GM21423 (cell line): ENCODE measurements at regions not wholly inside any gene's neighbourhood (a gene's known extent, or its start where the extent isn't known, plus 50 kb on each side); places are given as distances from the start of the nearest gene placed in this dataset.

ENCODE experiments used
- ATAC-seq: cut with Tn5 transposase; IDR thresholded peaks from one replicate; pipeline ENCODE4 v1.9.1; 2021; ENCODE audit warnings: mild to moderate bottlenecking, moderate library complexity; ENCODE audit not compliant: unreplicated experiment

DNA sequence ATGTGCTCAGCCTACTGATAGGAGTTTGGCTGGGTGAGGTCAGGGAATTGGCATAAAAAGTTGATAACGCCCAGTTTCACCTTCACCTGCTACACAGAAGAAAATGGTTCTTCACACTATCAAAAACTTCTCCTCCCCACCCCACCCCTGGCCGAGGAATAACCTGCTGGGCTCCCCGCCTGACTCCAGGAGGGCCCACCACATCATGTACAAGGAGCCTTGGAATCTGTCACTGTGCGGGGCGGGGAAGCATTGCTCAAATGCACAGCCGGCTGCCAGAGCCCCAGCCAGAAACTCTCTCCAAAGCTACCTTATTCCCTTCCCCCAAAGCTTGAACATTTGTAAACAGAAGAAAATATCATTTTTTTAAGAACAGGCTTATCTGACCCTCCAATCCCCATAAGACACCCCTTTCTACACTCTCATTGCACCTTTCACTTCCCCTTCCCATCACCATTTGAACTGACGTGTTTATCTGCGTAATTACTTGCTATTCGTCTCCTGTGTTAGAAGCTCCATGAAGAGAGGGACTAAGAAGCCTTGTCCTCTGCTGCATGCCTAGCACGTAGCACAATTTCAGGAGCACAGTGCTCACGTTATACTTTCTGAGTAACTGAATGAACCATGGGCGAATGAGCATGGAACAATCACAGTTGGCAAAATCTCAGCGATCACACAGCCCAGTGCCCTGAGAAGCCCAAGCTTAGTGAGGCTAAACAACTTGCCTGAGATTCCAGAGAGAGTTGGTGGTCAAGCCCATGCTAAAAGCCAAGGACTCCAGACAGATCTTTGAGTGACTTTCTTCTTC is 82.9 kb downstream of the HES1 start:
- no peak for ATAC-seq

DNA sequence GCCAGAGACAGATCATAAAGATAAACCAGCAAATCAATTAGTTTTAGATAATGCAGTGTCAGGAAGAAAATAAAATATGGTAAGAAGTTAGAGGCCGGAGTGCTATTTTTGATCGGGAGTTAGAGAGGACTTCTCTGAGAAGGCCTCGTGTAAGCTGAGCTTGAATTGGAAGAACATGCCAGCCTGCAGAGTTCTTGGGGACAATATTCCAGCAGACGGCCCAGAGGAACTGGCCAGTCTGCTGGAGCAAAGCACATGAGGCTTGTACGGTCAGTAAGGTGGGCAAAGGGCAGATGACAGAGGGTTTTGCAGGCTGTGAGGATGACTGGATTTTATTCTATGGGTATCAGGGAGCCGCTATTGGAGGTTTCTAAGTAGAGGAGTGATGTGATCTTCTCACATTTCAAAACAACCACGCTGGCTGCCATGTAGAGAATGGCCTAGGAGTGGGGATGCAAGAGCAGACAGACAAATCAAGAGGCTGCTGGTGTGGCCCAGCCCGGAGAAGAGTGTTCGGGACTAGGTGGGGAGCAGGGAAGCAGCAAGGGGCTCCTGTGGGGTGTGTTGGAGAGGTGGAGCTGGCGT is 84.0 kb downstream of the HES1 start:
- ATAC-seq, result no peak

DNA sequence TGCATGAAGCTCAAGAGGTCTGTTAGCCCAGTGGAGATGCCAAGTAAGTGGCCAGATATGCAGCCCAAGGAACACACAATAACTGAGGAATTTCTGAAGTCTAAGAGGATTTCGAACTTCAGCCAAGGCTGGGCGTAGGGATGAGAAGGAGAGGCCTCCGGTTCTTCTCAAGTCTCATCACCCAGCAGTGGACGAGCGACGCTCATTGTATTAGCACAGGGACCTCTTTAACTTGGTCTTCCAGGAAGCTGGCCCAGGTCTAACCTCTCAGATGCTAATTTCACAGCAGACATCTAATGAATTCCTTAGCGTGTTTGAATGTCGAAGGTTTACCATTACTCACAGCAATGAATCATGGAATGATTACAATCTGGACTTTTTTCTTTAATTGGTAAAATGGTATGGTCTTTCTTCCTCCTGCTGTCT is 85.0 kb downstream of the HES1 start:
- ATAC-seq, result no peak

DNA sequence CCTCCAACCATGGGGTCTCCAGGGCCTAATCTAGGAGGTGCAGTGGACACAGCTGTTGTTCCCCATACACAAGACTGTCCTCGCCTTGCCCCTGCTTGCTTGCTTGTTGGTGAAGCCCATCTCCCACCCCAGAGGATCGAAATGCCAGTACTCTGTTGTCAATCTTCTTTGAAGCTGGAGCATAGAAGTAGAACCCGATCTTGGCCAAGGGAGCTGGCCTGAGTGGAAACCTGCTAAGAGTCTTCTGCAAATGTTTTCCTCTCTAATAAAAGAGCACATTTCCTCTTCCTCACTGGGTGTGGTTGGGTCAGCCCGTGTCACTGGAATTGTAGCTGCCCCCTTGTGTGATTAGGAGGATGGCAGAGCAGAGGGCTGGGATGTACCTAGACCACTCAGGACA is 85.4 kb downstream of the HES1 start:
- ATAC-seq, result no peak

DNA sequence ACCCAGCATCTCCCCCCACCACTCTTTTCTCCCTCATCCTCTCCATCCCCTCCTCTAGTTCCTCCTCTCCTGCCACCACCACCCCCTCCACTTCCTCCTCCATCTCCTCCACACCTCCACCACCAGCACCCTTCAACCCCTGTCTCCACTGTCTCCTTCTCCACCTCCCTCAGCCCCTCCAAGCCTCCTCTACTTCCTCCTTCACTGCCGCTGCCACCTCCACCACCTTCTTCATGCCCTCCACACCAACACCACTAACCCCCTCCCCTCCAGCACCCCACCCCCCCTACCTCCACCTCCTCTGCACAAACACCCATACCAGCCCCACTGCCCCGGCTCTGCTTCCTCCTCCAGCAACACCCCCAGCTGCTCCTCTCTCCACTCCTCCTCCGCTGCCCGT is 88.0 kb downstream of the HES1 start:
- ATAC-seq, result no peak

DNA sequence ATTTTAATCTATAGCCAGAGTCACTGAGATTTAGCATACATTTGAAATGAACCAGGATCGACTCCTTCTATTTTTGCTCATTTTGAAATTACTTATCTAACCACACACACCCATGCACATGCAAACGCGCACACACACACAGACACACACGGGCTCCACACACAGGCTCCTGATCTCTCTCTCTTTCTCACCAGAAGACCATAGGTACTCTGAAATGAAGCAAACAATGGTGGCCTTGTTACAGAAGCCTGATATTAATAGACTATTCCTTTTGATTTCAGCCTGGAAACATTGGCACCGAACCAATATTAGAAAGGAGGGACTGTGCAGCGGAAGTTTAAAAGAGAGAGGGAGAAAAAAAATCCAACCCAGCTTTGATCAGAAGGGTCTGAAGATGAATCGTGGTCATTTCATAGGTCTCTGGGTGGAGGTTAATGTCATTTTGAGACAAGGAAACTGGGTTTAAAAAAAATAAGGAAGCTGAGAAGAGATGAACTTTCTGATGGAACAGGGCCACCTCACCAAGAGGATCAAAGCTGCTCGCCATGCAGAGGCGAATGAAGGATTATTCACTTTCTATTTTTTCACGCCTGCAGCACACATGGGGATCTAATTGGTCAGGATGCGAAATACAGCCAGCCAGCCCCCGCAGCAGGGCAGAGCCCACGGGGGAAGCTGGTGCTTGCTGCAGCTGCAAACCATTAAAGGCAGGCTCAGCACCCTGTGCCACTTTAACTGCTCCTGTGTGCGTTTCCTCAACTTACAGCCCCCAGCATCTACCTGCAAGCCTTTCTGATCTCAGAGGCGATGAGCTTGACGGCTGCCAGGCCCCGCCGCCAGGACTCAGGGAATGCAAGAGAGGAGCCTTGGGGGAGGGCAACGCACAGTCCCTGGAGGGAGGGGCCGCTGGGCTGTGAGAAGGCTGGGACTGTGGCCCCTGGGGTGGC is 88.8 kb downstream of the HES1 start:
- ATAC-seq, result no peak

DNA sequence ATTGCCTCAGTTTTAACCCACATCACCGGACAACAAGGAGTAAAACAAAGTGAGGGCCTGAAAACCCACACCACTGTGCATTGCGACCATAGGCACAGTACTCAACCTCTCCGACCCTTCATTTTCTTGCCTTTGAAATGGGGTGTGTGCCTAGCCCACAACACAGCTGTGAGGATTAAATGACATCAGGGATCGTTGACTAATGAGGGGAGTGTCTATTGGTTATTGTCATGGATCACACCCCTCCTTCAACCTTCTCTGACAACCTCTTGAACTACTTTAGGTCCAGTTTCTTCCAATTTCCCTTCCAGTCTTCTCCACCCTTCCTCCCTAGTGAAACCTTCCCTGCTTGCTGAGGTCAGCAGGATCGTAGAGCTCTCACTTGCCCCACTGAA is 89.5 kb downstream of the HES1 start:
- no peak for ATAC-seq

DNA sequence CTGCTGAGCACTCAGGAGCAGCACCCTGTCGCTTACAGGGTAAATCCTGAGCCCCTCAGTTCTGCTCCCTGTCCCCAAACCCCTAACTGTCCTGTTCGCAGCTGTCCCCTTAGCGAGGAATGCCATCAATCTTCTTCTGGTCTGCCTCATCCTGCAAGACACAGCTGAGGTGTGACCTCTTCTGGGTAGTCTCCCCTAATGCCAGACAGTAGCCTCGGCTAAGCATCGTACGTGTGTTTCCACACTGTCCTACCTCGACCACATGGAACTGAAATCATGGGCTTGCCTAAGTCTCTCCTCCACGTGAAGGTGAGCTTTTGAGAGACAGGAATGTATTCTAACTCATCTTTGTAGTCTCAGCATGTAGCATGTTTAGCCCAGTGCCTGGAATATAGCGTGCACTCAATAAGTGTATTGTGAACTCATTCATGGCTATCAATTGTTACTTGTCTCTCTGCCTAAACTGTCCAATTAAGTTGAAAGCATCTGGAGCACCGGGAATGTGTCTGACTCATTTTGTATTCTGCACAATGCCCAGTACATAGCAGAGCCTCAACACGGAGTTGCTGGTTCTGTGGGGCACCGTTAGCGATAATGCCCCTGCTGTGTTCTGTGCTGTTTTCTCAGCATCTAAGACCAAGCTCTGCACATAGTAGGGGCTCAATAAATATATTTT is 90.2 kb downstream of the HES1 start:
- ATAC-seq, result no peak

DNA sequence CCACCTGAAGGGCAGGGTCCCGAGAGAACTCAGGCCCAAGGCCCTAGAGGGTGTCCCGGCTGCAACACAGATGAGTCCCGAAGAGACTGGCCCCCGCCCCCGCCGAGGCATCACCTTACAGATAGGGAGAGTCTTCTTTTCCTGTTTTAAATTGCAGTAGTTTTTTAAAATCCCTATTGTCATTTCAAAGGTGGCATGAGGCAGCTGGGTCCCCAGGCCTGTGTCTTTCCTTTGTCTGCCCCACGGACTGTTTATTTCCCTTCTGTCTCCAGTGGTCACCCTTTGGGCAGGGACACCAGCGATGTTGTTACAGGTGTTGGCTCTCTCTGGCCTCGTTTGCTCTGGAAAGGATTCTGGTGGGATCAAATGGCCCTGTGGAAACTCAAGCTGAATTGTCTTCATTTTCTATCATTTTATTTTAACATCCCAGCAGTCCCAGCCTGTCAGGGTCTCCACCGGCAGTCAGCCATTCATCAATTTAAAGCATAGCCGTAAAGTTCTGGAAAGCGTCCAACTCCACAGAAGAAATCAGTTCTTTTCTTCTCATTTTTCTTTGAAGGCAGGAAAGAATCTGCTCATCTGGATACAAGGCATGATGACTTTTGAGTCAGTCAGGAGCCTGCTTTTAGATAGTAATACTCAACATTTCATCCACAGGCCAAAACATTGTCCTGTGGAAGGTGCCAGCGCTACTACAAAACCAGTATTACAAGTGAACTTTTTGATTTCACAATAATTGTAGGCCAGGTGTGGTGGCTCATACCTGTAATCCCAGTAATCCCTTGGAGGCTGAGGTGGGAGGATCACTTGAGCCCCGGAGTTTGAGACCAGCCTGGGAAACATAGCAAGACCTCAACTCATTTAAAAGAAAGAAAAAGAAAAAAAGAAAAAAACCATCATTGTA is 96.2 kb downstream of the HES1 start:
- ATAC-seq, result no peak

DNA sequence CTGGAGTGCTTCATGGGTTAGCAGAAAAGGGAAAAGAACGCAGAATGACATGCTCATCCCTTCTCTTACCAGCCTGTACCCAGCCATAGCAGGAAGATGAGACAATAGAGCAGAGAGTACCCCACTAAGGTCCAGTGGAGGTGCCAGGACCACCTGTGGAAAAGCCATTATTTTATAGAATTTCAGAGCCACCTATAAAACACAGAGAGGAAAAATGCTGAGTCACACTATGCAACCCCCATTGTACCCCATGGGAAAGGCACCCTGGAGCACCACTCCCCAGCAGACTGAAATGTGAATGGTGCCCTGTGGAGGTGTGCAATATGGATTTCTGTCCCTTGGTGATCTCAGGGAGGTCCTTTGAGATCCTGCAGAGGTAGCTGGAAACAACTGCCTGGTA is 97.2 kb downstream of the HES1 start:
- no peak for ATAC-seq

DNA sequence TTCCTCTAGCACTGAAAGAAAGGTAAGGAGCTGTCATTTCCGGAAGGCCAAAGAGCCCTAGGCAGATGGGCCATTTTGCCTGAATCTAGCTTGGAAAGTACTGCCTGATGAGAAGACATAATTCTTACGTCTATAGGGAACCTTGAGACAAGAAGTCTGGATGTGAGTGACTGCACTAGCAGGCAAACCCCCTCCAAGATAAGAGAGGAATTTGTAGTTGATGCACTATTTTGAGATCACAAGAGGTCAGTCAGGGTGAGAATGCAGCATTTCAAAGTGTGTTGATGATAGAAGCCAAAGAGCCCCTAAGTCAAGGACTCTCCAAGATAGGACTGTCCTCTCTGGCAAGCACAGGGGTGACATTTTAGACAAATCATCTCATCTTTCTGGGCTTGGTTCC is 99.2 kb downstream of the HES1 start:
- no peak for ATAC-seq

DNA sequence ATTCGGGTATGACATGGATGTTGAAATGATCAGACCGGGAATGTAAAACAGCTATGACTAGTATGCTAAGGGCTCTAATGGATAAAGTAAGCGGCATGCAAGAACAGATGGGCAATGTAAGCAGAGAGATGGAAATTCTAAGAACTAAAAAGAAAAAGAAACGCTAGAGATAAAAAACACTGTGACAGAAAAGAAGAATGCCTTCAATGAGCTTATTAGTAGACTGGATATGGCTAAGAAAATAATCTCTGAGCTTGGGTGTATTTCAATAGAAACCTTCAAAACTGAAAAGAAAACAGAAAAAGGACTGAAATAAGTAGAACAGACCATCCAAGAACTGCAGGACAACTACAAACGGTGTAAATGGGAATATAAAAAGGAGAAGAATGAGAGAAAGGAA is 101.2 kb downstream of the HES1 start:
- no peak for ATAC-seq

DNA sequence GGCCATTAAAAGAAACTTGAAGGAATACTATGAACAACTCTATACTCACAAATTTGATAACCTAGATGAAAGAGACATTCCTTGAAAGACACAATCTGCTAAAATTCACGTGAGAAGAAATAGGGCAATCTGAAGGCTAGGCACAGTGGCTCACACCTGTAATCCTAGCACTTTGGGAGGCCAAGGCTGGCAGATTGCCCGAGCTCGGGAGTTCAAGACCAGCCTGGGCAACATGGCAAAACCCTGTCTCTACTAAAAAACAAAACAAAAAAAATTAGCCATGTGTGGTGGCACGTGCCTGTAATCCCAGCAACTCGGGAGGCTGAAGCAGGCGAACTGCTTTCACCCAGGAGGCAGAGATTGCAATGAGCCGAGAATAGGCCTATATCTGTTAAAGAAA is 104.8 kb downstream of the HES1 start:
- no peak for ATAC-seq

DNA sequence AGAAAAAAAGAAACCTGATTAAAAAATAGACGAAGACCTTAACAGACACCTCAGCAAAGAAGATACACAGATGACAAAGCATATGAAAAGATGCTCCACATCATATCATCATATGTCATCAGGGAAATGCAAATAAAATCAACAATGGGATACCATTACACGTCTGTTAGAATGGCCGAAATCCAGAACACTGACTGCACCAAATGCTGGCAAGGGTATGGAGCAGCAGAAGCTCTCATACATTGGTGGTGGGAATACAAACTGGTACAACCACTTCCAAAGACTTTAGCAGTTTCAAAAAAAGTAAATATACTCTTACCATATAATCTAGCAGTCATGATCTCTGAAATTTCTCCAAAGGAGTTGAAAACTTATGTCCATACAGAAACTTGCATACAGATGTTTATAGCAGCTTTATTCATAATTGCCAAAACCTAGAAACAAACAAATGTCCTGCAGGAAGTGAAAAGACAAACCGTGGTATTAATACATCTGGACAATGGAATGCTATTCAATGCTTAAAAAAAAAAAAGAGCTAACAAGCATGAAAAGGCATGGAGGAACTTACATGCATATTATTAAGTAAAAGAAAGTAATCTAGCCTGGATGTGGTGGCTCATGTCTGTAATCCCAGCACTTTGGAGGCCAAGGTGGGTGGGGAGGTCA is 107.4 kb downstream of the HES1 start:
- ATAC-seq, result no peak

DNA sequence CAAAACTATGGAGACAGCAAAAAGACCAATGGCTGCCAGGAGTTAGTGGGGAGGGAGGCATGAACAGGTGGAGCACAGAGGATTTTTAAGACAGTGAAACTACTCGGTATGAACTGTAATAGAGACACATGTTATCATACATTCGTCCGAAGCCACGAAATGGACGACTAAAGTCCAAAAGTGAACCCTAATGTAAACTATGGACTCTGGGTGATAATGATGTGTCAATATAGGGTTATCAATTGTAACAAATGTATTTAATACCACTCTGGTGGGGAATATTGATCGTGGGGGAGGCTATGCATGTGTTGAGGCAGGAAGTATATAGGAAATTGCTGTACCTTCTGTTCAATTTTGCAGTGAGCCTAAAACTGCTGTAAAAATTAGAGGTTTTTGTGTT is 107.0 kb downstream of the CPN2 start:
- no peak for ATAC-seq

DNA sequence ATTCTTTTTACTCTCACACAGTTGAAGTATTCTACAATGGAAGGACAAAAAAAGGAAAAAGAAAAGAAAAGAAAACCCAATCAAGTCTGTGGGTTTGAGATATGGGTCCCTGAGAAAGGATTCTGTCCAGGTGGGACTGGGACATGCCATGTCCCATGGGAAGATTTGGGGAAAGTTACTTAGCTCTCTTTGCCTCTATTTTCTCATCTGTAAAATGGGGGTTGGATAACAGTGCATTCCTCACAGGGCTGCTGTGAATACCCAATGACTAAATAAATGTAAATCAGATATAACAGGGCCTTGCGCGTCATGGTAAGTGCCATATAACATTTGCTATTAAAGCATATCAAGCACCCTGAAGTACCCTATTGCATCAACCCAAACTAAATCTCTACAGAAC is 105.7 kb downstream of the CPN2 start:
- ATAC-seq, result no peak

DNA sequence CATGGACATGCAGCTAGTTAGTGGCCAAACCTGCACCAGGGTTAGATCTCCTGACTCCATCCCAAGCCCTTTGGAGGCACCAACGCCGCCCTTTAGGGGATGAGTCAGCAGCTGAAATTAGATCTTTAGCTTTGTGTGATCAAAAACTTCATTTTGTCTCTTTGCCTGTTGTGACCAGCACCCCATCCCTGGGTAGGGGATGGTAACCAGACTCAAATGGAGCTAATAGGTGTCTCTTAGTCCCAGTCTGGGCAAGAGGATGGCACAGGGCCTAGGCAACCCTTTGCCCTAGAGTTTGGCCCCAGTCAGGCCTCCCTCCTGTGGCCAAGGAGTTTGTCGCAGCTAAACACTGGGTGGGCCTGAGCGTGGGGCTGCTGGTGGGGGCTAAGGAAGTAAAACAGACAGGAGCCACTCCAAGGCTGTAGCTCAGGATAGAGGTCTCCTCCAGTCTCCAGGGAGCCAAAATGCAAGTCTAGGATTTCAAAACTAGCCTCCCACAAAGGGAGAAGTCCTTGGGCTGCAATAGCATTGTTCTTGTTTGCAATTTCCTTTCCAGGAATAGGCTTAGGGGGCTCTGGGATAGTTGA is 105.1 kb downstream of the CPN2 start:
- no peak for ATAC-seq

DNA sequence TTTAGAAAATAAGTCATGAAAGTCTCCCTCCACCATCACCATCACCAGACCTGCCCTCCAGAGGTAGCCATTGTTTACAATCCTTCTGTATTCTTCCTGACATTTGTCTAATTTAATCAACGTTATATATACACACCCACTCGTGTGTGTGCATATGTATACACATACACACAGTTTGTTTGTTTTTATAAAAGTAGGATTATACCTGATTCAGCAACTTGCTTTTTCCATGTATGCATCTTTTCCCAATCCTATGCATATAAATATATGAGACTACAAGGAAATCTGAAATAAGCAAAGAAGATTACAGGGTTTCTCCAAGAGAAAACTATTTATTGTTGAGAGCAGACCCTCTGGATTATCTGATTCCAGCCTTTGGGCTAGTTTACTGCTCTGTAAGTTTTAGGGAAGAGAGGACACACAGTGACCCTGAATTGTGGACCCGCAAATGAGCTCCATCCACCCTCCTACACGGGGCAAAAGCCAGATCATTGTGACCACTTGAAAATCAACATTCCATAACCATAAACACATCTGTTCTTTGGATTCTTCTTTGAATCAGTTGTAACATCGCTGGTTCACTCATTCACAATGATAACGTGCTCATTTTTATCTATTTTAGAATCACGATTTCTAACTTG is 104.3 kb downstream of the CPN2 start:
- no peak for ATAC-seq

DNA sequence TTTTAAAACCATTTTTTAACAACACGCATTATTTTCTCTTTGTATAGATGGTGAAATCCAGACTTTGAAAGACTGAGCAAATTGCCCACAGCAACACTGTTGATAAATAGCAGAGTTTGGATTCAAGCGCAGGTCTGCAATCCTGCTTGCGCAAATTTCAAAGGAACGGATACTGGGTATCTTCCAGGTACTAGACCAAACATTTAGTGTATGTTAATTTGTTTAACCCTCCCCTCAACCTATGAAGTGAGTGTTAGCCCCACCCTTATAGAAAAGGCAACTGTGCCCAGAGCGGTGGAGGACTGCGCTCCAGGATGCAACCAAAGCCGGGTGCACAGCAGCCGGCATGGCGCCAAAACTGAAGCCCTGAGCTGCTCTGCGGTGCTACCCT is 103.8 kb downstream of the CPN2 start:
- no peak for ATAC-seq
